ENCODE measurements at regions not wholly inside any gene's neighbourhood (a gene's known extent, or its start where the extent isn't known, plus 50 kb on each side); places are given as distances from the start of the nearest gene placed in this dataset.

GRCh38 chr16:6382924-6383459 lies 949.7 kb upstream of the RBFOX1 start:
- dilution Hi-C loops (cut with HindIII; ENCODE audit: low sequenced_read_pairs, unreplicated experiment) (no loop called here), in situ Hi-C loops (cut with MboI; ENCODE audit: low sequenced_read_pairs) (no loop called here), intact Hi-C loops (cut with micrococcal nuclease) (no loop called here)
- H2BK120ac ChIP-seq (ENCODE audit: low read depth, low read length), result no peak overlapping the region
- H3K4ac ChIP-seq (ENCODE audit: low read depth, low read length), result no peak overlapping the region
- H3K56ac ChIP-seq (ENCODE audit: extremely low read depth, insufficient read depth, low read length), result no peak overlapping the region
- H4K5ac ChIP-seq (ENCODE audit: low read depth, low read length), result no peak overlapping the region
- H3K9ac ChIP-seq (ENCODE audit: low read depth, low read length), result no peak overlapping the region
- POLR2A ChIA-PET (ENCODE audit: unreplicated experiment), result no interaction called here
- H3K4me1 ChIP-seq (ENCODE audit: control insufficient read depth, insufficient read depth, low read length), result no peaks in the 10 kb centered on the region
- H3K4me2 ChIP-seq (ENCODE audit: low read depth, low read length), result no peak overlapping the region
- peaks cover 25% of the 10 kb centered on the region for H3K9me3 ChIP-seq (ENCODE audit: control insufficient read depth, insufficient read depth, low read length)
- no peak overlapping the region for H2BK5ac ChIP-seq (ENCODE audit: low read depth, low read length, poor library complexity, severe bottlenecking)
- H3K18ac ChIP-seq (ENCODE audit: low read depth, low read length), result no peak overlapping the region
- no peak overlapping the region for H3K27ac ChIP-seq (ENCODE audit: insufficient read depth, low read length)
- H4K91ac ChIP-seq (ENCODE audit: insufficient read depth, low read depth, low read length), result no peak overlapping the region
- no peak overlapping the region for H3K4me3 ChIP-seq (ENCODE audit: insufficient read depth, low read depth, low read length)
- DNase-seq (no peak), ATAC-seq (ENCODE audit: low read depth) (no peak)
- no peak overlapping the region for H3K23ac ChIP-seq (ENCODE audit: low read depth, low read length)
- no peak overlapping the region for H2BK15ac ChIP-seq (ENCODE audit: low read depth, low read length)
- no peaks in the 10 kb centered on the region for H3K9me1 ChIP-seq (ENCODE audit: insufficient read depth, low read length)
- WGBS, 2 experiments (ENCODE audit: extremely low coverage in 2 of 2, insufficient read length in 1 of 2), result no CpG with 5 or more reads among the region's 3 CpGs
- CTCF ChIA-PET, result no interaction called here
- H2AFZ ChIP-seq (replicated peaks; ENCODE audit: low read length, poor library complexity), result no peak overlapping the region
- H2AK9ac ChIP-seq (replicated peaks; ENCODE audit: low read depth, low read length, poor library complexity), result no peak overlapping the region
- no peak overlapping the region for H4K8ac ChIP-seq (ENCODE audit: low read depth in 2 of 2, low read length in 2 of 2)
- TF ChIP-seq CHD1 (IDR thresholded peaks at IDR 0.05; ENCODE audit: low read depth, low read length) (no peak), MXI1 (IDR thresholded peaks at IDR 0.05; ENCODE audit: borderline replicate concordance, low read depth, low read length) (no peak), SMC3 (IDR thresholded peaks at IDR 0.05; ENCODE audit: low read depth, low read length) (no peak), NFE2L2 (IDR thresholded peaks at IDR 0.05; ENCODE audit: low read depth, low read length) (no peak), POLR2A (IDR thresholded peaks at IDR 0.05; ENCODE audit: low read depth, low read length) (no peak), BHLHE40 (IDR thresholded peaks at IDR 0.05; ENCODE audit: low read depth, low read length) (no peak), ELK1 (IDR thresholded peaks at IDR 0.05; ENCODE audit: borderline replicate concordance, low read depth, low read length) (no peak), RFX5 (IDR thresholded peaks at IDR 0.05; ENCODE audit: low read depth, low read length) (no peak), CTCF (conservative IDR thresholded peaks at IDR 0.05; ENCODE audit: low read depth, low read length) (no peak), RAD21 (IDR thresholded peaks at IDR 0.05; ENCODE audit: low read length) (no peak), MAZ (IDR thresholded peaks at IDR 0.05; ENCODE audit: borderline replicate concordance, low read depth, low read length) (no peak), RCOR1 (IDR thresholded peaks at IDR 0.05; ENCODE audit: insufficient replicate concordance, low read length) (no peak), CEBPB (IDR thresholded peaks at IDR 0.05; ENCODE audit: low read depth, low read length) (no peak), USF2 (IDR thresholded peaks at IDR 0.05; ENCODE audit: low read depth, low read length) (no peak), MAFK (IDR thresholded peaks at IDR 0.05; ENCODE audit: low read depth, low read length) (no peak), FOS (IDR thresholded peaks at IDR 0.05; ENCODE audit: low read depth, low read length) (no peak)
- no peak overlapping the region for H3K14ac ChIP-seq (replicated peaks; ENCODE audit: low read depth, low read length)
- no peaks in the 10 kb centered on the region for H3K36me3 ChIP-seq (ENCODE audit: control insufficient read depth, insufficient read depth, low read length)
- H2AK5ac ChIP-seq (ENCODE audit: low read depth, low read length), result no peak overlapping the region
- no peaks in the 10 kb centered on the region for H4K20me1 ChIP-seq (ENCODE audit: insufficient read depth, low read length)
- no peaks in the 10 kb centered on the region for H3K79me1 ChIP-seq (ENCODE audit: low read depth in 1 of 2, low read length in 2 of 2)
- H2BK20ac ChIP-seq (ENCODE audit: low read depth, low read length), result no peak overlapping the region
- no peaks in the 10 kb centered on the region for H3K27me3 ChIP-seq (ENCODE audit: control insufficient read depth, insufficient read depth, low read length)
- no TSS peak for BruUV-seq (replicated peaks)
